GM12872 (cell line): ENCODE measurements at regions not wholly inside any gene's neighbourhood (a gene's known extent, or its start where the extent isn't known, plus 50 kb on each side); places are given as distances from the start of the nearest gene placed in this dataset.

Experiments used
- CTCF ChIP-seq: IDR thresholded peaks from 3 replicates; pipeline ENCODE4 v1.5.1; 2011; ENCODE audit warnings: low read depth, mild to moderate bottlenecking, low read length, moderate library complexity; ENCODE audit not compliant: insufficient read depth

GRCh38 chr10:43945094-43945730, 296.5 kb upstream of the ZNF32 start:
- TF ChIP-seq CTCF = no peak

GRCh38 chr10:43944381-43945093, 295.9 kb upstream of the ZNF32 start:
- TF ChIP-seq CTCF = no peak

GRCh38 chr10:43943818-43944360, 295.2 kb upstream of the ZNF32 start:
- no peak for TF ChIP-seq CTCF

- TF ChIP-seq CTCF = no peak
Measured at GRCh38 chr10:43943119-43943817, 294.6 kb upstream of the ZNF32 start.

GRCh38 chr10:43942096-43942850, 293.6 kb upstream of the ZNF32 start:
- TF ChIP-seq CTCF = no peak

- no peak for TF ChIP-seq CTCF
Measured at GRCh38 chr10:43940898-43941837, 292.5 kb upstream of the ZNF32 start.
